GM13977 (cell line): ENCODE measurements at regions not wholly inside any gene's neighbourhood (a gene's known extent, or its start where the extent isn't known, plus 50 kb on each side); places are given as distances from the start of the nearest gene placed in this dataset.

Experiments used
- DNase-seq: peaks from one replicate; pipeline ENCODE4 v3.0.0; 2012; ENCODE audit warnings: low spot score
- in situ Hi-C: fragments of 300-500 bp; cut with MboI; formaldehyde crosslinking; loops from one replicate; pipeline ENCODE4 v1.12.0; 2022; ENCODE audit warnings: low sequenced_read_pairs, low pct_unique_long_range_greater_than_20kb, mixed read lengths, inconsistent platforms; ENCODE audit not compliant: unreplicated experiment
- TF ChIP-seq, protein P1 (sequence below): IDR thresholded peaks from 2 replicates; pipeline ENCODE4 v1.5.1; 2012; ENCODE audit warnings: mild to moderate bottlenecking, control low read depth; ENCODE audit not compliant: insufficient read depth; ENCODE audit errors: extremely low read depth, missing control alignments

- no peak for DNase-seq
- in situ Hi-C loops: no loop called here
- TF ChIP-seq, protein P1, sequence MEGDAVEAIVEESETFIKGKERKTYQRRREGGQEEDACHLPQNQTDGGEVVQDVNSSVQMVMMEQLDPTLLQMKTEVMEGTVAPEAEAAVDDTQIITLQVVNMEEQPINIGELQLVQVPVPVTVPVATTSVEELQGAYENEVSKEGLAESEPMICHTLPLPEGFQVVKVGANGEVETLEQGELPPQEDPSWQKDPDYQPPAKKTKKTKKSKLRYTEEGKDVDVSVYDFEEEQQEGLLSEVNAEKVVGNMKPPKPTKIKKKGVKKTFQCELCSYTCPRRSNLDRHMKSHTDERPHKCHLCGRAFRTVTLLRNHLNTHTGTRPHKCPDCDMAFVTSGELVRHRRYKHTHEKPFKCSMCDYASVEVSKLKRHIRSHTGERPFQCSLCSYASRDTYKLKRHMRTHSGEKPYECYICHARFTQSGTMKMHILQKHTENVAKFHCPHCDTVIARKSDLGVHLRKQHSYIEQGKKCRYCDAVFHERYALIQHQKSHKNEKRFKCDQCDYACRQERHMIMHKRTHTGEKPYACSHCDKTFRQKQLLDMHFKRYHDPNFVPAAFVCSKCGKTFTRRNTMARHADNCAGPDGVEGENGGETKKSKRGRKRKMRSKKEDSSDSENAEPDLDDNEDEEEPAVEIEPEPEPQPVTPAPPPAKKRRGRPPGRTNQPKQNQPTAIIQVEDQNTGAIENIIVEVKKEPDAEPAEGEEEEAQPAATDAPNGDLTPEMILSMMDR: no peak
Observed at GRCh38 chr11:130645843-130646197, 197.4 kb downstream of the ADAMTS15 start.

DNA sequence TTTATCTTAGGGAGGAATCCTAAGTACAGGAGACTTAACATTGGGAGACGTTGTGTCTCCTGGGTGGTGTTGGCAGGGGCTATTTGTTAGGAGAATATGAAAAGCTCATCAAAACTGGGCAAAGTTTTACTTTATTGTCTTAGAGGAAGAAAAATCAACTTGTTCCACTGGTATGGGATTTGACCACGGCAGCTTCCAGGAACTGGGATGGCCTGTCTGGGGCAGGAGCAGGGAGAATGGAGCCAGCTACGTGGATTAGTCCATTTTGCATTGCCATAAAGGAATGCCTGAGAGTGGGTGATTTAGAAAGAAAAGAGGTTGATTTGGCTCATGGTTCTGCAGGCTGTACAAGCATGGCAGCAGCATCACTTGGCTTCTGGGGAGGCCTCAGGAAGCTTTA, 198.4 kb downstream of the ADAMTS15 start:
- TF ChIP-seq, protein P1: no peak
- no peak for DNase-seq
- in situ Hi-C loops: no loop called here

DNA sequence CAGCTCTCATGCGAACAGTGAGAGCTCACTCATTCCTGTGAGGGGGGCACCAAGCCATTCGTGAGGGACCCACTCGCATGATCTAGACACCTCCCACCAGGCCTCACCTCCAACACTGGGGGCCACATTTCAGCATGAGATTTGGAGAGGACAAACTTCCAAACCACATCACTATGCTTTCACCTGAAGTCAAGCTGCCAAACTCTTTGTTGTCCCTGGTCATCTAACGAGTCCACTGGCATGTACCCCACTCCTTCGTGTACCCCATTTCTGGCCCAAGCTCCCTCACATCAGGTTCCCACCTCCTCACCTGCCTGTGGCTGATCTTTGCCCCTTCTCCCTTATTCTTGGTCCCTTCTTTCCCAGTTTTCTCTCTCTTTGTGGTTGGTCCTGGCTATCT, 198.9 kb downstream of the ADAMTS15 start:
- TF ChIP-seq, protein P1: no peak
- no peak for DNase-seq
- in situ Hi-C loops: no loop called here

DNA sequence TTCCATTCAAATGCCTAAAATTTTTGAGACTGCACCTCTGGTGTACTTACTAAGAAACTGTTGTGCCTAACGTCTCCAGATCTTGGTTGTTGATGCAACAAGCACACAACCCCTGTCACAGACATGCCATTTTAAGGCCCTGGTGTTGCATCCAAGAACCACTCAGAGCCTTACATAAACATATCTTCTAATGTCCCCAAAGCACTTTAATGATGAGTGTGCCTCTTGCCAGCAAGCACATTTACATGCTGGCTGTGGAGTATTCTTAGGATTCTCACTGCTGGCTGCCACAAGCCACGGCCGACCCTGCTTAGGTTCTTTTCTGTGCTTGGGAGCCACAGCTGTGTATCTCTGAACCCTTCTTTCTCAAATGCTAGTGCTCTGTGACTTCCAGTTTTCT, 201.4 kb downstream of the ADAMTS15 start:
- DNase-seq: no peak
- TF ChIP-seq, protein P1: no peak
- in situ Hi-C loops: no loop called here

GRCh38 chr11:130650456-130651030, 202.1 kb downstream of the ADAMTS15 start:
- in situ Hi-C loops: no loop called here
- DNase-seq: no peak

DNA sequence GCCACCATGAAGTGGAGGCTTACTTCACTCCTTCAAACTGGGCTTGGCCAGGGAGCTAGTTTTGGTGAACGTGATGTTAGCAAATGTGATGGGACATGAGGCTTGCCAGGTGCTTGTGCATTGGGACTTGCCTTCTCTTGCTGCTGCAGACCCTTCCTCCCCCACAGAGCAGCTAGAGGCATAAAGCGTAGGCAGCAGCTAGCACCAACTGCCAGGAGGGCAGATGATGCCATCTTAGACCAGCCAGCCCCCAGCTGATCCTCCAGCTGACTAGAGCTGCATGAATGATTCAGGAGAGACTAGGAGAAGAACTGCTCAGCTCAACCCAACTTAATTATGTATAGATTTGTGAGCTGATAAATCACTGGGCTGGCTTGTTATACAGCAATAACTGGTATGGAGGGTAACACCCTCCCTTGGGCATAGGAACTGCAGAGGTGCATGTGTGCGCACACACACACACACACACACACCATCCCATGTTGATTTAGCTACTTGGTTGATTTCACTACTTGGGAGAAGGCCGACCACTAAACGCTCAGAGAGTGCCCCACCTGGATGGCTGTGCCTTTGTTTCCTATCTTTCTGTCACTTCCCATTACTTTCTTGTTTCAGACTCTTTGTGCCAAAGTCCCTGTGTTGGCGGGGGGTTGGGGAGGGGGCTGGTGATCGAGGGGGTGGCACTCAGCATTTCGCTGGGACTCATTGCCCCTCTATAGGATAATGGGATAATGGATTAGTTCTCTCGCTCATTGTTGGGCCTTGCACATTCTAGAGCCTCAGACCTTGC, 202.8 kb downstream of the ADAMTS15 start:
- TF ChIP-seq, protein P1: no peak
- in situ Hi-C loops: no loop called here
- DNase-seq: no peak

More at GRCh38 chr11:130650456-130651030, 202.1 kb downstream of the ADAMTS15 start:
- TF ChIP-seq, protein P1: no peak
